GM18498 (cell line): ENCODE measurements at regions not wholly inside any gene's neighbourhood (a gene's known extent, or its start where the extent isn't known, plus 50 kb on each side); places are given as distances from the start of the nearest gene placed in this dataset.

Experiments
- ATAC-seq: cut with Tn5 transposase; IDR thresholded peaks from one replicate; pipeline ENCODE4 v1.9.1; 2021; ENCODE audit warnings: mild to moderate bottlenecking, moderate library complexity; ENCODE audit not compliant: unreplicated experiment

- ATAC-seq, result no peak
These were observed 283.9 kb upstream of the ACVR2A start for GRCh38 chr2:147560810-147561535.

- no peak for ATAC-seq
These were observed 285.6 kb upstream of the ACVR2A start for GRCh38 chr2:147559070-147559725.

DNA sequence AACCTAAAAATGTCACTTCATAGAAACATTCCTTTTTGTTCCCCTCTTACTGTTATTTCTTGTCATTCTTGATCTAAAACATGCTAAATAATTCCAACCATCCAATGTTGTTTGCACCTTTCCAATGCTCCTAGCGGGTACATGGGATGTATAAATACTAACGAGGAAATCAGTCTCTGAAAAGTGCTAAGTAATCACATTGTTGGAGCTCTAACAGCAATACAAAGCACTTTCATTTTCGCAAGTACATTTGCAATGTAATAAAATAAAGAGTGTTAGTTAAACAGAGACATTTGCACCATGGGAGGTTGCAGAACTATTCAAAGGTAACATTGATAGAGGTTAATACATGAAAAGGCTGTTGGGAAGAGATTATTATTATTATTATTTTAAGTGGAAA, 286.2 kb upstream of the ACVR2A start:
- ATAC-seq, result no peak

DNA sequence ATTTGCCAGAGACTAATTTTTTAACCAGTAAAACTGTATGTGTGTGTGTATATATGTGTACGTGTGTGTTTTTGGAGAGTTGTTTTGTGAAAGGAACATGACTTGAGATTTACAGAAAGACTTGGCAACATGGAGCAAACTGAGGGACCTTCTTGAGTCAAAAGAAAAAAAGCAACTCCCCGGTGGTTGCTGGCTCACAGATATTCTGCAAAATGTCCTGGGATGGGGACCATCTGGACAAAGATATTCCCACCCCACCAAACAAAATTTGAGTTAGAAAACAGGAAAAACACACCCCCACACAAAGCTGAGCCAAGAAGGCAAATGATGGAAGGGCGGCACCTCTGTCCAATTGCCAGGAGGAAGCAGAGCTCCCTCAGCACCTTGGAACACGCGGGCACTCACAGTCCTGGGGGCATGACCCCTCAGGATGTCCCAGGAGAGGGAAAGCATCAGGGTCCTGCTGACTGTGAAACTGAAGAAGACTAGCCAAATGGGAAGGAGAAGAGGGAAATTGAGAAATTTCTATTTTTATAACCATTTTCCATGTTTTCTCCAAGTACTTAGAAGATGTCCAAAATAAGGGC, 290.2 kb upstream of the ACVR2A start:
- no peak for ATAC-seq

DNA sequence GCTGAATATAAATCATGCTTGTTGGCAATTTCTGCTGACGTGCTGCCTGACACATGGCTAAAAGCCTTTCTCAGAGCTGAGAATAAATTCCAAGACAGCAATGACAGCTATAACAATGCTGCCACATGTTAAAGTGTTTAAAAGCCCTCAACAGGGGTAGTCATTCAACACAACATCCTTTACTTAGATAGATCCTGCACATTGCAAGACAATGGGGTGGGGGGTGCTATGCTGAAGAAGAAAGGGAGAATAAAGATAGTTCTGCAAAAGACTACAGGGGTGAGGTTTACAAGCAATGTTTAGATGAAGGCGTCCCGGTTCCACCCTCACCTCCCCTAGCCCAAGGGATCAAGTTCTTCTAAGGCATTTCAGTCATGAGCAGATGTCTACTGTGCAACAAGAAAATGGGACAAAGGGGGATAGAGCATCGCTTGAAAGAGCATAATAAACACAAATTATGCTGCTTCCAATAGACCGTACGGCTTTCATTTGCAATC, 291.0 kb upstream of the ACVR2A start:
- no peak for ATAC-seq

DNA sequence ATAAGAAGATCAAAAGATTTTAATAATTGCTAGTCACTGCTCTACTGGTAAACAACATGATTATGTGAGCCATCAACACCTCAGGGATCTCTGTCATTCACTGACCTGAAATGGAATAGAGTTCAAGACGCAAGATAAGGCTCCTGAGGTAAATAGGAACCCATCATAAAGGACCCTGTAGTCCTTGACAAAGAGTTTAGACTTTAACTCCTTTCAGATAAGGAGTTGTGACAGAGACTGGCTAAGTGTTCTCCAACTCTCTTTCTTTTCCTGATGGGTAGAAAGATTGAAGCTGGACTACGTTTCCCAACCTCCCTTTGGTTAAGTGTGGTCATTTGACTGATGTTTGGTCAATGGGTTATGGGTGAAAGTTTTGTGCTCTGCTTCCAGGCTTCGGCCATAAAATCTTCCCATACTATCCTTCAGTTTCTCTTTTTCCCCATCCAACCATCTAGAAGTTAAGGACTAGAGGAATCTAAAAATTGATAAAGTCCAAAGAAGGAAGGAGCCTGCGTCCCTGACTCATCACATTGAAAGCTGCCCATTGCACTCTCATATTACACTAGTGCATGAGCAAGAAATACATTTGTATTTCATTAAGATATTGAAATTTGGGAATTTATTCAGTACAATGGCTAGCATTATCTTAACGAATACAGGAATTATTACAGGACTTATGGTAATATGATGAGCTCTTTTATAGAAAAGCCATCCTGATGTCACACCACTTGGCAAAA, 293.7 kb upstream of the ACVR2A start:
- no peak for ATAC-seq

DNA sequence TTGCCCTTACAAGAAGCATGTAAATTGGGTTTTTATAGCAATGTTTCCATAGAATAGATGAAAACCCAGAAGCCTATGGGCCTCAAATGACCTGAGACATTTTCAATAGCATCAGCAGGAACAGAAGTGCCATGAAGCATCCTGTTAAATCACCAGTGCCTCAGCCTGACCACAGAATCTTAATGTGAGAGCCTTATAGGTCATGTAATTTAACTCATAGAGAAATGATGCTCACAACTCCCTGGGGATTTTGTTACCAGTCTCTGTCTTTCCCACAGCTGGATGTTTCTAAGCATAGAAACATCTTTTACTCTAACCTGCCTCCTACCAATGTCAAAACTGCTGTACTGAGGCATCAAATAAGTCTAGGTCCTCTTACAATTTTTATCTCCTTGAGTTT, 295.8 kb upstream of the ACVR2A start:
- ATAC-seq, result no peak

DNA sequence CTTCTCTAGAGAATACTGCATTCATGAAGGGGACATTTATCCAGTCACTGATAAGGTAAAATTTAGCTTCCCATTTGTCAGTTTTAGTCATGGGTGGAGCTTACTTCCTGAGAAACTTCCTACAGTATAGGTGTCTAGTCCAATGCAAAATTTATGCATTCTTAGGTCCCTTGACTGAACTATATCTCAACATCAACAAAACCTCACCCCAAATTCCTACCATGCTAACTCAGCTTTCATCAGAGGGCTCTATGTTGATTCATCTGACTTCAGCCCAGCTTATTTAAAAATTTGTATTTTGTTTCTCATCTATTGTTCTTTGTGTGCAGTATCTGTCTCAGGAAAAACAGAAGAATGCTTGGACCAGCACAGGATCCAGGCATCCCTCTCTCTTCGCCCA, 296.4 kb upstream of the ACVR2A start:
- ATAC-seq, result no peak

- ATAC-seq, result no peak
These were observed 297.4 kb upstream of the ACVR2A start for GRCh38 chr2:147547440-147547839.

- ATAC-seq, result no peak
These were observed 298.7 kb upstream of the ACVR2A start for GRCh38 chr2:147546109-147546508.

GRCh38 chr2:147543056-147543455, 301.8 kb upstream of the ACVR2A start:
- ATAC-seq, result no peak

- ATAC-seq, result no peak
These were observed 302.5 kb upstream of the ACVR2A start for GRCh38 chr2:147542351-147542750.

DNA sequence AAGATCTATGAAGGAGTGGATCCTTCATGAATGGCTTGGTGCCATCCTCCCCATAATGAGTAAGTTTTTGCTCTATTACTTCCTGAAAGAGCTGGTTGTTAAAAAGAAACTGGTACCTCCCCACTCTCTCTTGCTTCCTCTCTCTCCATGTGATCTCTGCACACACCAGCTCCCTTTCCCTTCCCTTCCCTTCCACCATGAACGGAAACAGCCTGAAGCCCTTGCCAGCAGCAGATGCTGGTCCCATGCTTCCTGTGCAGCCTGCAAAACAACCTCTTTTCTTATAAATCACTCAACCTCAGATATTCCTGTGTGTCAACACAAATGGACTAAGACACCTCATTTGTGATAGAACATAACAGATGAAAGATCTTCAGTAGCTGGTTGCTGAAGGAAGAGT, 303.5 kb upstream of the ACVR2A start:
- no peak for ATAC-seq

DNA sequence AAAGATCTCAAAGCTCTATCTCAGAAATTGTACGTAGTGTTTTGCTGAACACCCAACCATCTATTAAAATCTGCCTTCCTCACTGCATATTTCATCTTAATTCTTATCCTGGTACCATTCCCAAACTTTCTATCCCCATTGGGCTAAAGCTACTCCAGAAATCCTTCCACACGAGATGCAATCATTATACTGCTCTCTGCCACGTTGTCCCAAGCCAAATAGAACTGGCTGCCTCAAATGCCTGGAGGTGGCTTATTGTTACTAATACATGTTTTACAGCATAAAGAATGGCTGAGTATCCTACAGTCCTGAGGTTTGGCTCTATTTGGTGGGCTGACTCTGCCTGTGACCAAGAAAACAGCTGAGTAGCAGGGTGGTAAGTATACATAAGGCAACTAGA, 306.0 kb upstream of the ACVR2A start:
- no peak for ATAC-seq

DNA sequence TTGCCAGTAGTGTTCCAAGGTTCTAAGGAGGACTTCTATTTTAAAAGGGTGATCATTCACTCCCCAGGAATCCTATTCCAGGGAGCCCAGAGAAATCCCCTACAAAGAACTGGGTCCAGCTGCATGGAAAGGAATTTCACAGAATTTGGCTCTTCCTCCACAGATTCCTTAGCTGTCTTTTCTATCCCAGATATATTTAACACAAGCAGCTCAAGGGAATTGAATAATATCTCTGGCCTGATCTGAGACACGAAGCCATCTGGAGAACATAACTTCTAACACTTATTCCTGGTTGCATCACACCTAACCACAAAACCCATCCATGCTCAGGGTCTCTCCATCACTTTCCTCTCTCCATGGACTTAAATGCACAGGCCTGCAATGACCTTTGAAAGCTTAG, 306.7 kb upstream of the ACVR2A start:
- ATAC-seq, result no peak

GRCh38 chr2:147531269-147531668, 313.6 kb upstream of the ACVR2A start:
- no peak for ATAC-seq

GRCh38 chr2:147530033-147530432, 314.8 kb upstream of the ACVR2A start:
- ATAC-seq, result no peak

DNA sequence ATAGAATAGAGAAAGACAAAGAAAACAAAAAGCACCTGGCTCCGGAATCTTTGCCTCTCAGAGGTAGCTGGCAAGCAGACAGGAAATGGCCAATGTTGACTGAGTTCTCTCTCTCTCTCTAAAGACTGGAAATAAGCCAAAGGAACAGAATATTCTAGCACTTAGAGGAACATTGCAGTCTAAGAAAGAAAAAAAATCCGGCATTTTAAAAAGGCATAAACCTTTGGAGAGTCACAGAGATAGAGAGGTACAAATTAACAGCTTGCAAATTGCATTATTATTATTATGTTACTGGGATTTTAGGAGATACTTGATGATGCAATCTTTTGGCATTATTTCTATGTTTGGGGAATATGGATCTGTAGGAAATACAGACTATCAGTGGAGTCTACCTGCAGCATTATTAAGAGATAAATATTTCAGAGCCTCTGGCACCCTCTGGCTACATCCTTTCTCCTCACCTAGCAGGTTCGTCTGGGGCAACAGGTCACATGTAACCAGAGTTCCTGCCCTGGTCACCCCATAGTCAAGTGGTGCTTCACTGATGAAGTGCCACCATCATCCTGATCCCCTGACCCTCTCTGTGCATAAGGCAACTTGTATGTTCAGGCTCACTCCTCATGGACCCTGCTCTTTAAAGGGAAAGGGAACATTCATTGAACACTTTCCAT, 318.9 kb upstream of the ACVR2A start:
- no peak for ATAC-seq

DNA sequence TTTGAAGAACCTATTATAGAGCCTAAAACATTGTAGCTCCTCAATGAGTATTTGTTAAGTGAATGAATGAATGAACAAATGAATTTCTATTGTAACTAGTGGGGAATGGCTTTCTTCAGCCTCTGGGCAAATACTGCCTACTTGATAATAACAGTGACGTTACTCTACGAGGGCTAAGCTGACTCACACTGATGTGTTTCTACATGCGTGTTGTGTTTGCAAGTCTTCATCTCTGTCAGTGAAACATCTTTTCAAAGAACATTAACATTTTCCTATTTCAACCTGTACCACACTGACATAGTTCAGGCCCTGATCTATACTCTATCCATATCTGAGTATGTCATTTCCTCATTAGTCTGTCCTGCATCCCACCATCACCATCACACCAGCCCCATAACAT, 319.9 kb upstream of the ACVR2A start:
- no peak for ATAC-seq

DNA sequence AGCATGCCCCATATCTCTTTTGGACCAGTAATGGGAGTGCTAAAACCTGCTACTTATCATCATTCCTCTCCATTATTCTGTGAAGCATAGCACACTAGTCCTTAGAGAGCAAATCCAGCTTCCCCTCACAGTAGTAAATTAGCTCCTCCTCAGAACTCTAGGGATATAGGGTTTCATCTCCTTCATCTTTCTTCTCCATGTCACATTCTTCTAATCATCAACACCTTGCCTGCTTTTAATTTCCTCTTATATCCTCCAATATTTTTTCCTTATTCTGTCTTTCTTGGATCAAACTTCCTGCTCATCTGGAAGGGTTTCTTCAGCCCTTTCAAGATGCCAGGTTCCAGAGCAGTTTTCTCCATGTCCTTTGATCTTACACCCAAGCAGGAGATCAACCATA, 321.4 kb upstream of the ACVR2A start:
- ATAC-seq, result no peak

DNA sequence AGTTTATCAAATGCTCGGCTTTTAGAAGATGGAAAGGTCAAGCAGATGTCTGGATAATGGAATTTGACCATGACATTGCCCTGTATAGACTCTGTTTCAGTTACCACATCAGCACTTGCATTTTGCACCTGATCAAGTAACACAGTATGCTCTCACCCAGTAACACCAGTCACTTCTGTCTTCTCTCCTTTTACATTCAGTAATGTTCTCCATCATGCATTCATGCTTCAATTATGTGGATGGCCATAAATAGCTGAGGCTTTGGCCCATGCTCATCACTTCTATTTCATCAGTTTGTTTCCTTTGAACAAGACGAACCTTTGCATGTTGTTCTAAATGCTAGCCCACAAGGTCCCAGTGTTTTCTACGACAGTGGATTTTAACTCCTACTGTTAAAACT, 322.9 kb upstream of the ACVR2A start:
- no peak for ATAC-seq
